ENCODE measurements at regions not wholly inside any gene's neighbourhood (a gene's known extent, or its start where the extent isn't known, plus 50 kb on each side); places are given as distances from the start of the nearest gene placed in this dataset.
"Not testable (repeated sequence)": the region's sequence is repeated elsewhere in the genome, so short reads cannot be mapped to it uniquely, and the experiment has no call there.

DNA sequence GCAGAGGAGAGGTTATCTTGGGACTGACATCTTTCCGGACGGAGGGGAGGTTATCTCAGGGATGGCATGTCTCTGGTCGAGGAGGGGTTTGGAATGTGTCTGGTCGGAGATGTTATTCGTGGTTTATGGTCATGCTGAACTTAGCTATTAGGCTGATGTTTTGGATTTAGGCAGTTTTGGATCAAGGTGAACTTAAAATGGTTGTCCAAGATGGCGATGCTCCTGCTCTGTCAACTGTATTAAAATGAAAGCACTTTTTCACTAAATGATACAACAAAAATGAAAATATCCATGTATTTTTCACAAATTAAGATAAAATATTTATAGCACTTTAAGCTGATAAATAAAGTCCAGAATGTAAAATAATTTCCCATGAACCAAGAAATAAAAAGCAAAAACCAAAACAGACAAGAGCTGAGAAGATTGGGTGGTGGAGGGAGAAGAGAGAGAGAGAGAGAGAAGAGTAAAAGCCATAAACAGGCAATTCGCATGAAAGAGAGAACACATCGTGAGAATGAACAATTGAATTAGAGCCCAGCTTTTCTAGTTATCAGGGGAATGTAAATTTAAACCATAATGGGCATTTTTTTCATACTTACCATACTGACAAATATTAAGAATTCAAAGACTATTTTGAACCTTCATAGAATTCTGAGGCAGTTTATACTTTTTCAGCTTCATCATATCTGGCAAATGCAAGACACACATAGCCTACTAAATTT, 2236.0 kb upstream of the AGA start:
- Histone ChIP-seq H3K4me2 (ENCODE audit: low read length) (no peak overlapping the region), H3K4me1 (ENCODE audit: control insufficient read depth, insufficient read depth, low read length) (no peaks in the 10 kb centered on the region), H3K9ac (ENCODE audit: low read depth, low read length) (no peak overlapping the region), H3K36me3 (ENCODE audit: insufficient read depth, low read length) (no peaks in the 10 kb centered on the region), H3K4me3 (ENCODE audit: low read length) (no peak overlapping the region), H3K27me3 (ENCODE audit: control insufficient read depth, insufficient read depth, low read length) (no peaks in the 10 kb centered on the region), H3K9me3 (replicated peaks; ENCODE audit: low read length) (no peaks in the 10 kb centered on the region)

DNA sequence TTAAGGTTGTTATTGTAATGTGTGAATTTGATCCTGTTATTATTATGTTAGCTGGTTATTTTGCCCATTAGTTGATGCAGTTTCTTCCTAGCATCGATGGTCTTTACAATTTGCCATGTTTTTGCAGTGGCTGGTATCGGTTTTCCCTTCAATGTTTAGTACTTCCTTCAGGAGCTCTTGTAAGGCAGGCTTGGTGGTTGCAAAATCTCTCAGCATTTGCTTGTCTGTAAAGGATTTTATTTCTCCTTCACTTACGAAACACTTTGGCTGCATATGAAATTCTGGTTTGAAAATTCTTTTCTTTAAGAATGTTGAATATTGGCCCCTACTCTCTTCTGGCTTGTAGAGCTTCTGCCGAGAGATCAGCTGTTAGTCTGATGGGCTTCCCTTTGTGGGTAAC, 2241.4 kb upstream of the AGA start:
- not testable (repeated sequence) for H3K27me3 ChIP-seq (ENCODE audit: control insufficient read depth, insufficient read depth, low read length); H3K9me3 ChIP-seq (replicated peaks; ENCODE audit: low read length); H3K4me1 ChIP-seq (ENCODE audit: control insufficient read depth, insufficient read depth, low read length); H3K4me3 ChIP-seq (ENCODE audit: low read length); H3K36me3 ChIP-seq (ENCODE audit: insufficient read depth, low read length); H3K4me2 ChIP-seq (ENCODE audit: low read length); H3K9ac ChIP-seq (ENCODE audit: low read depth, low read length)

DNA sequence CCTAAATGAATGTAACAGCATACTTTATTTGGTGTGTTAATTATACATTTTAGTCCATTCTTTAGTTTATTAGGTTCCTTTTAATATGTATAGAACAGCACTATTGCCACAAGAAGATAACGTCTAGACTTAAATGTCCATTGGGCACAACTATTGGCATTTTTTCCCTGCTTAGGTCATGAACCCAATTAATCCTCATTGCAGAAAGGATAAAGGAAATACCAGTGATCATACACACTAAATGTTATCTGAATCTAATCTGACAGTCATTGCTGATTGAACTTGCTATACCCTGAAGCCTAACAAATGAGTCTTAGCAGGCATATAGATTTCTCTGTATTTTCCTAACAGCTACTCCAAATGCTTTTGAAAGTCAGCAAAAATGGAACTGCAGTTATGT, 2250.0 kb upstream of the AGA start:
- Histone ChIP-seq H3K4me1 (ENCODE audit: control insufficient read depth, insufficient read depth, low read length) (no peaks in the 10 kb centered on the region), H3K4me2 (ENCODE audit: low read length) (no peak overlapping the region), H3K27me3 (ENCODE audit: control insufficient read depth, insufficient read depth, low read length) (no peaks in the 10 kb centered on the region), H3K9ac (ENCODE audit: low read depth, low read length) (no peak overlapping the region), H3K36me3 (ENCODE audit: insufficient read depth, low read length) (no peaks in the 10 kb centered on the region), H3K9me3 (replicated peaks; ENCODE audit: low read length) (no peaks in the 10 kb centered on the region), H3K4me3 (ENCODE audit: low read length) (no peak overlapping the region)

DNA sequence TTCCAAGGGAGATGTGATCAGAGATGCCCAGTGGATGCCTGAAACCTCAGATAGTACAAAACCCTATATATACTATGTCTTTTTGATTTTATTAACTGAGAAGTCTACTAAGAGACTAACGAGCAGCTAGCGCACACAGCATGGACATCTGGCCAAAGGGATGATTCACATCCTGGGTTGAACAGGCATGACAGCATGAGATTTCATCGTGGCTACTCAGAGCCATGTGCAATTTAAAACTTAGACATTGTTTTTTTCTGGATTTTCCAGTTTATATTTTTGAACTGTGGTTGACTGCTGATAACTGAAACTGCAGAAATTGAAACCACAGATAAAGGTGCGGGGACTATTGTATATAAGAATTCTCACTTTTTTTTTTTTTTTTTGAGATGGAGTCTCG, 2252.9 kb upstream of the AGA start:
- Histone ChIP-seq H3K9me3 (replicated peaks; ENCODE audit: low read length) (no peaks in the 10 kb centered on the region), H3K36me3 (ENCODE audit: insufficient read depth, low read length) (no peaks in the 10 kb centered on the region), H3K4me1 (ENCODE audit: control insufficient read depth, insufficient read depth, low read length) (no peaks in the 10 kb centered on the region), H3K4me2 (ENCODE audit: low read length) (no peak overlapping the region), H3K27me3 (ENCODE audit: control insufficient read depth, insufficient read depth, low read length) (no peaks in the 10 kb centered on the region), H3K4me3 (ENCODE audit: low read length) (no peak overlapping the region), H3K9ac (ENCODE audit: low read depth, low read length) (no peak overlapping the region)

DNA sequence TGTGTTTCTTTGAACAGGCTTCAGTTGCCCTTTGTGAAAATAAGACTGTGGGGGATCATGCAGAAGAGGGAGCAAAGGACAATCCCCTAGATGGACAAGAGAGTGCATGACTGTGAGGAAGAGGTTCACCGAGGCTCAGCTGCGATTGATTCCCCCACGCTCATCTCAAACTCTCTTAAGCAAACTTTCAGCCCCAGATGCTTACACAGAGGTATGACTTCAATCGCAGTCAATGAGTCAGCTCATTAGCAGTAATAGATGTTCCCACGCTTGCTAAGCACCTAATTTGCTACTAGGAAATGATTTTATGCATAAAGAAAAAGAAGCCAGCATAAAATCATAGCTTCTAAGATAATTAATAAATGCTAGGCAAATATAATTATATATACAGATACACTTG, 2256.1 kb upstream of the AGA start:
- Histone ChIP-seq H3K4me1 (ENCODE audit: control insufficient read depth, insufficient read depth, low read length) (no peaks in the 10 kb centered on the region), H3K4me3 (ENCODE audit: low read length) (no peak overlapping the region), H3K9ac (ENCODE audit: low read depth, low read length) (no peak overlapping the region), H3K27me3 (ENCODE audit: control insufficient read depth, insufficient read depth, low read length) (no peaks in the 10 kb centered on the region), H3K36me3 (ENCODE audit: insufficient read depth, low read length) (no peaks in the 10 kb centered on the region), H3K4me2 (ENCODE audit: low read length) (no peak overlapping the region), H3K9me3 (replicated peaks; ENCODE audit: low read length) (no peaks in the 10 kb centered on the region)

- Histone ChIP-seq H3K4me2 (ENCODE audit: low read length) (no peak overlapping the region), H3K9me3 (replicated peaks; ENCODE audit: low read length) (no peaks in the 10 kb centered on the region), H3K36me3 (ENCODE audit: insufficient read depth, low read length) (no peaks in the 10 kb centered on the region), H3K27me3 (ENCODE audit: control insufficient read depth, insufficient read depth, low read length) (no peaks in the 10 kb centered on the region), H3K9ac (ENCODE audit: low read depth, low read length) (no peak overlapping the region), H3K4me1 (ENCODE audit: control insufficient read depth, insufficient read depth, low read length) (no peaks in the 10 kb centered on the region), H3K4me3 (ENCODE audit: low read length) (no peak overlapping the region)
Observed at GRCh38 chr4:179709961-179710624, 2267.9 kb upstream of the AGA start.

DNA sequence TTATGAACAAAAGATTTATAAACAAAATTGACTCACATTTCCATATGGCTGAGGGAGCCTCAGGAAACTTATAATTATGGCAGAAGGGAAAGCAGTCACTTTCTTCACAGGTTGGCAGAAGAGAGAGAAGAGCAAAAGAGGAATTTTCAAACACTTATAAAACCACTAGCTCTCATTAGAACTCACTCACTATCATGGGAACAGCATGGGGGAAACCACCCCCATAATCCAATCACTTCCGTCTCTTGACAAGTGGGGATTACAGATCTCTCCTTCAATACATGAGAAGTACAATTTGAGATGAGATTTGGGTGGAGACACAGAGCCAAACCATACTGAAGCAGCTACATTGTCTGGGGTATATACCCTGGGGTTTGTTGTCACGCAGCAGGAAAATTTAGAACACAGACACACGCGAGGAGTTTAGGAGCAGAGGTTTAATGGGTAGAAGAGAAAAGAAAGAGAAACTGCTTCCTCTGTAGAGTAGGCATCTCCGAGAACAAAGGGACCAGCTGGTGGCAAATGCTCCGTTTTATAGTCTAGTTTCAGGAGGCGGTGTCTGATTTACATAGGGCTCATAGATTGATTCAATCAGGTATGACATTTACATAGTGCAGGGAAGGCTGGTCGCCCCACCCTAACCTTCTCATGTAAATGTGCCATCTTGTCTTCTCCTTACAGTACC, 2277.7 kb upstream of the AGA start:
- Histone ChIP-seq H3K4me2 (ENCODE audit: low read length) (no peak overlapping the region), H3K4me1 (ENCODE audit: control insufficient read depth, insufficient read depth, low read length) (no peaks in the 10 kb centered on the region), H3K9me3 (replicated peaks; ENCODE audit: low read length) (no peaks in the 10 kb centered on the region), H3K9ac (ENCODE audit: low read depth, low read length) (no peak overlapping the region), H3K36me3 (ENCODE audit: insufficient read depth, low read length) (no peaks in the 10 kb centered on the region), H3K27me3 (ENCODE audit: control insufficient read depth, insufficient read depth, low read length) (no peaks in the 10 kb centered on the region), H3K4me3 (ENCODE audit: low read length) (no peak overlapping the region)

DNA sequence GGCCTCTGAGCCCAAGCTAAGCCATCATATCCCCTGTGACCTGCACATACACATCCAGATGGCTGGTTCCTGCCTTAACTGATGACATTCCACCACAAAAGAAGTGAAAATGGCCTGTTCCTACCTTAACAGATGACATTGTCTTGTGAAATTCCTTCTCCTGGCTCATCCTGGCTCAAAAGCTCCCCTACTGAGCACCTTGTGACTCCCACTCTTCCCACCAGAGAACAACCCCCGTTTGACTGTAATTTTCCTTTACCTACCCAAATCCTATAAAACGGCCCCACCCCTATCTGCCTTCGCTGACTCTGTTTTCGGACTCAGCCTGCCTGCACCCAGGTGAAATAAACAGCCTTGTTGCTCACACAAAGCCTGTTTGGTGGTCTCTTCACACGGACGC, 2284.3 kb upstream of the AGA start:
- not testable (repeated sequence) for H3K4me1 ChIP-seq (ENCODE audit: control insufficient read depth, insufficient read depth, low read length); H3K27me3 ChIP-seq (ENCODE audit: control insufficient read depth, insufficient read depth, low read length); H3K4me3 ChIP-seq (ENCODE audit: low read length)

GRCh38 chr4:179728305-179728704, 2286.1 kb upstream of the AGA start:
- no peaks in the 10 kb centered on the region for H3K36me3 ChIP-seq (ENCODE audit: insufficient read depth, low read length)
- no peak overlapping the region for H3K4me3 ChIP-seq (ENCODE audit: low read length)
- no peaks in the 10 kb centered on the region for H3K4me1 ChIP-seq (ENCODE audit: control insufficient read depth, insufficient read depth, low read length)
- peaks cover 12% of the 10 kb centered on the region for H3K9me3 ChIP-seq (replicated peaks; ENCODE audit: low read length)
- no peaks in the 10 kb centered on the region for H3K27me3 ChIP-seq (ENCODE audit: control insufficient read depth, insufficient read depth, low read length)
- no peak overlapping the region for H3K4me2 ChIP-seq (ENCODE audit: low read length)
- no peak overlapping the region for H3K9ac ChIP-seq (ENCODE audit: low read depth, low read length)

More for the DNA sequence above, 2284.3 kb upstream of the AGA start:
- H3K9ac ChIP-seq (ENCODE audit: low read depth, low read length); H3K36me3 ChIP-seq (ENCODE audit: insufficient read depth, low read length); H3K4me2 ChIP-seq (ENCODE audit: low read length): not testable (repeated sequence)
- H3K9me3 ChIP-seq (replicated peaks; ENCODE audit: low read length) = peaks cover 11% of the 10 kb centered on the region

- not testable (repeated sequence) for H3K27me3 ChIP-seq (ENCODE audit: control insufficient read depth, insufficient read depth, low read length); H3K9ac ChIP-seq (ENCODE audit: low read depth, low read length); H3K36me3 ChIP-seq (ENCODE audit: insufficient read depth, low read length); H3K4me1 ChIP-seq (ENCODE audit: control insufficient read depth, insufficient read depth, low read length); H3K4me3 ChIP-seq (ENCODE audit: low read length); H3K9me3 ChIP-seq (replicated peaks; ENCODE audit: low read length); H3K4me2 ChIP-seq (ENCODE audit: low read length)
Observed at GRCh38 chr4:179736820-179737219, 2294.6 kb upstream of the AGA start.

DNA sequence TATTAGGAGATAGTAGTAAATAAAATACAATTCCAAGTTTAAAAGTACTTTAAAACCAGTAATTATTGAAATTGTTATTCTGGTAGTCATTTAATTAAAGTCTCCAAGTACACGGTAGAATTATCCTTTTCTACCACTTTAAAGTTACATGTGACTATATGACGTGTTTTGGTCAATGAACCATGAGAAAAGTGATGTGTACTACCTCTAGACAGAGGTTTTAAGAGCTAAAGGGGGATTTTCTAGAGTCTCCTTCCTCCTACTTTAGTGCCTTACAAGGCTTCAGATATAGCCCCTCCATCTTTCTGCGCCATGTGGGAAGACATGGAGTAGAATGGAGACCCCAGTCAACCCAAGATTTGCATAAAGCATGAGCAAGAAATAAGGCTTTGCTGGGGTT, 2296.6 kb upstream of the AGA start:
- H3K27me3 ChIP-seq (ENCODE audit: control insufficient read depth, insufficient read depth, low read length) = no peaks in the 10 kb centered on the region
- H3K9me3 ChIP-seq (replicated peaks; ENCODE audit: low read length) = no peaks in the 10 kb centered on the region
- H3K4me3 ChIP-seq (ENCODE audit: low read length) = no peak overlapping the region
- H3K4me2 ChIP-seq (ENCODE audit: low read length) = no peak overlapping the region
- no peaks in the 10 kb centered on the region for H3K36me3 ChIP-seq (ENCODE audit: insufficient read depth, low read length)
- no peak overlapping the region for H3K9ac ChIP-seq (ENCODE audit: low read depth, low read length)
- H3K4me1 ChIP-seq (ENCODE audit: control insufficient read depth, insufficient read depth, low read length) = no peaks in the 10 kb centered on the region
